BE2C (cell line): ENCODE measurements at regions not wholly inside any gene's neighbourhood (a gene's known extent, or its start where the extent isn't known, plus 50 kb on each side); places are given as distances from the start of the nearest gene placed in this dataset.

Experiments used
- DNase-seq: peaks from one replicate; pipeline ENCODE4 v3.0.0-alpha.2; 2020
- H3K27me3 ChIP-seq: fragments of 250-450 bp; sonication (Bioruptor Pico); 2 replicates; pipeline ENCODE4 v1.5.1; 2020; ENCODE audit warnings: mild to moderate bottlenecking
- H3K36me3 ChIP-seq: fragments of 250-450 bp; sonication (Bioruptor Pico); 2 replicates; pipeline ENCODE4 v1.5.1; 2020; ENCODE audit warnings: mild to moderate bottlenecking
- H3K4me1 ChIP-seq: fragments of 250-450 bp; sonication (Bioruptor Pico); 2 replicates; pipeline ENCODE4 v1.5.1; 2020
- H3K4me3 ChIP-seq: 2 replicates; pipeline ENCODE4 v1.5.1; 2011; ENCODE audit warnings: low read depth, low read length
- H3K9me3 ChIP-seq: fragments of 250-450 bp; sonication (Bioruptor Pico); 2 replicates; pipeline ENCODE4 v1.5.1; 2020
- TF ChIP-seq, protein P1 (sequence below): IDR thresholded peaks from 2 replicates; pipeline ENCODE4 v1.5.1; 2012; ENCODE audit warnings: mild to moderate bottlenecking, low read depth, low read length

GRCh38 chr2:156083763-156084493 is 248.6 kb downstream of the NR4A2 start:
- no peaks in the 10 kb centered on the region for H3K9me3 ChIP-seq
- TF ChIP-seq, protein P1, sequence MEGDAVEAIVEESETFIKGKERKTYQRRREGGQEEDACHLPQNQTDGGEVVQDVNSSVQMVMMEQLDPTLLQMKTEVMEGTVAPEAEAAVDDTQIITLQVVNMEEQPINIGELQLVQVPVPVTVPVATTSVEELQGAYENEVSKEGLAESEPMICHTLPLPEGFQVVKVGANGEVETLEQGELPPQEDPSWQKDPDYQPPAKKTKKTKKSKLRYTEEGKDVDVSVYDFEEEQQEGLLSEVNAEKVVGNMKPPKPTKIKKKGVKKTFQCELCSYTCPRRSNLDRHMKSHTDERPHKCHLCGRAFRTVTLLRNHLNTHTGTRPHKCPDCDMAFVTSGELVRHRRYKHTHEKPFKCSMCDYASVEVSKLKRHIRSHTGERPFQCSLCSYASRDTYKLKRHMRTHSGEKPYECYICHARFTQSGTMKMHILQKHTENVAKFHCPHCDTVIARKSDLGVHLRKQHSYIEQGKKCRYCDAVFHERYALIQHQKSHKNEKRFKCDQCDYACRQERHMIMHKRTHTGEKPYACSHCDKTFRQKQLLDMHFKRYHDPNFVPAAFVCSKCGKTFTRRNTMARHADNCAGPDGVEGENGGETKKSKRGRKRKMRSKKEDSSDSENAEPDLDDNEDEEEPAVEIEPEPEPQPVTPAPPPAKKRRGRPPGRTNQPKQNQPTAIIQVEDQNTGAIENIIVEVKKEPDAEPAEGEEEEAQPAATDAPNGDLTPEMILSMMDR: no peak
- H3K4me1 ChIP-seq: no peaks in the 10 kb centered on the region
- H3K4me3 ChIP-seq: no peak overlapping the region
- no peaks in the 10 kb centered on the region for H3K27me3 ChIP-seq
- no peak for DNase-seq
- no peaks in the 10 kb centered on the region for H3K36me3 ChIP-seq

GRCh38 chr2:156079845-156080244 is 252.7 kb downstream of the NR4A2 start:
- no peak for DNase-seq
- TF ChIP-seq, protein P1: no peak
- Histone ChIP-seq H3K9me3 (no peaks in the 10 kb centered on the region), H3K36me3 (no peaks in the 10 kb centered on the region), H3K27me3 (no peaks in the 10 kb centered on the region), H3K4me3 (no peak overlapping the region), H3K4me1 (no peaks in the 10 kb centered on the region)

- Histone ChIP-seq H3K36me3 (no peaks in the 10 kb centered on the region), H3K27me3 (no peaks in the 10 kb centered on the region), H3K4me1 (no peaks in the 10 kb centered on the region), H3K4me3 (no peak overlapping the region), H3K9me3 (no peaks in the 10 kb centered on the region)
- TF ChIP-seq, protein P1: no peak
- no peak for DNase-seq
Measured at GRCh38 chr2:156077041-156077742, 255.3 kb downstream of the NR4A2 start.

- Histone ChIP-seq H3K4me1 (no peaks in the 10 kb centered on the region), H3K9me3 (no peaks in the 10 kb centered on the region), H3K36me3 (no peaks in the 10 kb centered on the region), H3K4me3 (no peak overlapping the region), H3K27me3 (no peaks in the 10 kb centered on the region)
- DNase-seq: no peak
- TF ChIP-seq, protein P1: no peak
Measured at GRCh38 chr2:156065912-156066311, 266.6 kb downstream of the NR4A2 start.

DNA sequence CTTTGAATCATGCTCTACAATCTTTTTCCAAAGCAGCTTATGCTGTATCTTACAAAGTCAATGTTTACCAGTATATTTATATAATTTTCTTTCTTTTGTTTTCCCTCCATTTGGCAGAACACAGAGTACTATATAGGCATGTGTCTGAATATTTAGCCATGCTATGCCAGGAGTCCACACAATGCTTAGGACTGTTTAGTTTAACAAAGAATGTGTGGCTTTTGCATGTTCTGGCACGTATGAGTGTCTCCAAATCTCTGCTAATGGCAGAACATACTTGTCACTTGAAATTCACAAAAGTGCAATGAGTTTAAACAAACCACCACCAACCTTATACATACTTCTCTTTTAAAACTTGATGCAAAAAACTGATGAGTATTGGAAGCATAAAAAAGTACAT is 268.0 kb downstream of the NR4A2 start:
- no peaks in the 10 kb centered on the region for H3K36me3 ChIP-seq
- TF ChIP-seq, protein P1: no peak
- no peak for DNase-seq
- H3K9me3 ChIP-seq: no peaks in the 10 kb centered on the region
- no peaks in the 10 kb centered on the region for H3K4me1 ChIP-seq
- H3K27me3 ChIP-seq: no peaks in the 10 kb centered on the region
- H3K4me3 ChIP-seq: no peak overlapping the region

- H3K4me3 ChIP-seq: no peak overlapping the region
- no peaks in the 10 kb centered on the region for H3K27me3 ChIP-seq
- DNase-seq: no peak
- TF ChIP-seq, protein P1: no peak
- no peaks in the 10 kb centered on the region for H3K36me3 ChIP-seq
- H3K9me3 ChIP-seq: no peaks in the 10 kb centered on the region
- no peaks in the 10 kb centered on the region for H3K4me1 ChIP-seq
Measured at GRCh38 chr2:156057647-156058046, 274.9 kb downstream of the NR4A2 start.
